ENCODE measurements at regions not wholly inside any gene's neighbourhood (a gene's known extent, or its start where the extent isn't known, plus 50 kb on each side); places are given as distances from the start of the nearest gene placed in this dataset.

DNA sequence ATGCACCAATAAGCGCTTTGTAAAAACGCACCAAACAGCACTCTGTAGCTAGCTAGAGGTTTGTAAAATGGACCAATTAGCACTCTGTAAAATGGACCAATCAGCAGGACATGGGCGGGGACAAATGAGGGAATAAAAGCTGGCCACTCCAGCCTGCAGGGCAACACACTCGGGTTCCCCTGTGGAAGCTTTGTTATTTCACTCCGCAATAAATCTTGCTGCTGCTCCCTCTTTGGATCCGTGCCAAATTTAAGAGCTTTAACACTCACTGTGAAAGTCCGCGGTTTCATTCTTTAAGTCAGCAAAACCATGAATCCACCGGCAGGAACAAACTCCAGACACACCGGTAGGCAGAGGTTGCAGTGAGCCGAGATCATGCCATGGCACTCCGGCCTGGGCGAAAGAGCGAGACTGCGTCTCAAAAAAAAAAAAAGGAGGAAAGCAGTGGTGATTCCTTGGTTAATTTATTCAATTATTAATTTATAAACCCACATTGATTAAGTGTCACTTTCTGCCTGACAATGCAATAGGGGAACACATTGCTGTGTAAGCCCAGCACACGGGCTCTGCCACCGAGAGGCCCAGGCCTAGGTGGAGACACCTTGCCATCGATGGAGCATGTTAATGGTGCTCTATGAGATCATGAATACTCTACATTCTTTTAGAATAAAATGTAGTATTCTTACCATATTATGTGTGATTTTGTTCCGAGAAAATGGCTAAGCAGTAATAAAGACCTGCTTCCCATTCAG lies 687.6 kb upstream of the HS6ST1 start:
- H3K4me3 ChIP-seq: no peak overlapping the region
- H4K20me1 ChIP-seq (ENCODE audit: insufficient read depth, poor library complexity, severe bottlenecking): no peaks in the 10 kb centered on the region
- no peak overlapping the region for H3K27ac ChIP-seq
- H3K9me3 ChIP-seq (ENCODE audit: low read depth): no peaks in the 10 kb centered on the region
- 74% methylated on average over 19 of the region's 19 CpGs for WGBS (ENCODE audit: low lambda C conversion rate, missing lambda C conversion rate)
- no peak overlapping the region for H2AFZ ChIP-seq
- no peak overlapping the region for H3K4me2 ChIP-seq
- no peaks in the 10 kb centered on the region for H3K4me1 ChIP-seq (ENCODE audit: insufficient read depth)
- H3K27me3 ChIP-seq: no peaks in the 10 kb centered on the region
- no peak for DNase-seq (ENCODE audit: low spot score)
- H3K36me3 ChIP-seq (replicated peaks; ENCODE audit: insufficient read depth, low read depth): no peaks in the 10 kb centered on the region
- TF ChIP-seq CTCF (IDR thresholded peaks at IDR 0.05; ENCODE audit: poor library complexity): no peak
- no peak for TF ChIP-seq EZH2phosphoT487 (IDR thresholded peaks at IDR 0.05; ENCODE audit: low read depth, severe bottlenecking, unreplicated experiment)
- TF ChIP-seq EZH2 (IDR thresholded peaks at IDR 0.05; ENCODE audit: borderline replicate concordance): no peak
- no peaks in the 10 kb centered on the region for H3K9me2 ChIP-seq (replicated peaks; ENCODE audit: insufficient read depth)
- no peaks in the 10 kb centered on the region for H3K79me2 ChIP-seq

DNA sequence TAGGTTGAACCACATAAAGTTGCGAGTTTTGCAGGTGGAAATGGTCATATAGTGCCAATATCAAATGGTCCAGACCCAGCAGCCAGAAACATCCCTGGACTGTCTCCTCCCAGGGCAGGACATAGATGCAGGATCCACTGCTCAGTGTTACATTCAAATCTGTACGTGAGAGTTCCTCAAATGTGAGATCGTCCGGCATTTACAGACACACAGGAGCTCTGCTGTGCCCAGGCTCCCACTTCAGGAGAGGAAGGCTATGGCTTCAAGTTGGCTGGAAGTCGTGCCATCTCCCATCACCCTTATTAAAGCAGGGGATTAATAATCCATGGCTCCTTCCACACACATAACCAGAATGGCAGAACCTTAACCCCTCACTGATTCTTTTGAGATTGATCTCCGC lies 688.2 kb upstream of the HS6ST1 start:
- TF ChIP-seq CTCF (IDR thresholded peaks at IDR 0.05; ENCODE audit: poor library complexity) (no peak), EZH2phosphoT487 (IDR thresholded peaks at IDR 0.05; ENCODE audit: low read depth, severe bottlenecking, unreplicated experiment) (no peak), EZH2 (IDR thresholded peaks at IDR 0.05; ENCODE audit: borderline replicate concordance) (no peak)
- Histone ChIP-seq H3K9me3 (ENCODE audit: low read depth) (no peaks in the 10 kb centered on the region), H3K79me2 (no peaks in the 10 kb centered on the region), H3K4me1 (ENCODE audit: insufficient read depth) (no peaks in the 10 kb centered on the region), H2AFZ (no peak overlapping the region), H3K27ac (no peak overlapping the region), H3K4me2 (no peak overlapping the region), H4K20me1 (ENCODE audit: insufficient read depth, poor library complexity, severe bottlenecking) (no peaks in the 10 kb centered on the region), H3K9me2 (replicated peaks; ENCODE audit: insufficient read depth) (no peaks in the 10 kb centered on the region), H3K4me3 (no peak overlapping the region), H3K27me3 (peaks cover 3% of the 10 kb centered on the region), H3K36me3 (replicated peaks; ENCODE audit: insufficient read depth, low read depth) (no peaks in the 10 kb centered on the region)
- no peak for DNase-seq (ENCODE audit: low spot score)
- 90% methylated on average over 6 of the region's 6 CpGs for WGBS (ENCODE audit: low lambda C conversion rate, missing lambda C conversion rate)

GRCh38 chr2:129008055-129008880 lies 689.6 kb upstream of the HS6ST1 start:
- Histone ChIP-seq H3K79me2 (no peaks in the 10 kb centered on the region), H3K36me3 (replicated peaks; ENCODE audit: insufficient read depth, low read depth) (no peaks in the 10 kb centered on the region), H3K9me2 (replicated peaks; ENCODE audit: insufficient read depth) (no peaks in the 10 kb centered on the region), H2AFZ (no peak overlapping the region), H3K27ac (no peak overlapping the region), H3K4me2 (no peak overlapping the region), H4K20me1 (ENCODE audit: insufficient read depth, poor library complexity, severe bottlenecking) (no peaks in the 10 kb centered on the region), H3K4me1 (ENCODE audit: insufficient read depth) (no peaks in the 10 kb centered on the region), H3K27me3 (peaks cover 3% of the 10 kb centered on the region), H3K4me3 (no peak overlapping the region), H3K9me3 (ENCODE audit: low read depth) (no peaks in the 10 kb centered on the region)
- 90% methylated on average over 5 of the region's 5 CpGs for WGBS (ENCODE audit: low lambda C conversion rate, missing lambda C conversion rate)
- DNase-seq (ENCODE audit: low spot score): no peak
- TF ChIP-seq CTCF (IDR thresholded peaks at IDR 0.05; ENCODE audit: poor library complexity) (no peak), EZH2 (IDR thresholded peaks at IDR 0.05; ENCODE audit: borderline replicate concordance) (no peak), EZH2phosphoT487 (IDR thresholded peaks at IDR 0.05; ENCODE audit: low read depth, severe bottlenecking, unreplicated experiment) (no peak)
